Chondrocyte (in vitro differentiated cells): ENCODE measurements at regions not wholly inside any gene's neighbourhood (a gene's known extent, or its start where the extent isn't known, plus 50 kb on each side); places are given as distances from the start of the nearest gene placed in this dataset.

Experiments
- DNase-seq: peaks from one replicate; pipeline ENCODE4 v3.0.0; 2021; ENCODE audit warnings: mixed read lengths, low spot score
- H3K27ac Mint-ChIP-seq: one replicate; pipeline ENCODE4 v1.8.0; 2021; ENCODE audit warnings: mild to moderate bottlenecking, moderate library complexity, mixed read lengths; ENCODE audit not compliant: unreplicated experiment
- H3K27me3 Mint-ChIP-seq: 2 replicates; pipeline ENCODE4 v1.8.0; 2021; ENCODE audit warnings: low read depth, mixed read lengths
- H3K36me3 Mint-ChIP-seq: 2 replicates; pipeline ENCODE4 v1.8.0; 2021; ENCODE audit warnings: low read depth, mixed read lengths
- H3K4me1 Mint-ChIP-seq: 2 replicates; pipeline ENCODE4 v1.8.0; 2021; ENCODE audit warnings: low read depth, mild to moderate bottlenecking, mixed read lengths
- H3K4me3 Mint-ChIP-seq: one replicate; pipeline ENCODE4 v1.8.0; 2021; ENCODE audit warnings: mild to moderate bottlenecking, moderate library complexity, mixed read lengths; ENCODE audit not compliant: unreplicated experiment
- H3K9me3 Mint-ChIP-seq: 2 replicates; pipeline ENCODE4 v1.8.0; 2021; ENCODE audit warnings: low read depth, mixed read lengths
- TF ChIP-seq, protein P1 (sequence below): fragments of 200-600 bp; sonication (generic); IDR thresholded peaks from 2 replicates; pipeline ENCODE4 v1.5.0; 2021; ENCODE audit warnings: antibody characterized with exemption, mild to moderate bottlenecking, moderate library complexity

DNA sequence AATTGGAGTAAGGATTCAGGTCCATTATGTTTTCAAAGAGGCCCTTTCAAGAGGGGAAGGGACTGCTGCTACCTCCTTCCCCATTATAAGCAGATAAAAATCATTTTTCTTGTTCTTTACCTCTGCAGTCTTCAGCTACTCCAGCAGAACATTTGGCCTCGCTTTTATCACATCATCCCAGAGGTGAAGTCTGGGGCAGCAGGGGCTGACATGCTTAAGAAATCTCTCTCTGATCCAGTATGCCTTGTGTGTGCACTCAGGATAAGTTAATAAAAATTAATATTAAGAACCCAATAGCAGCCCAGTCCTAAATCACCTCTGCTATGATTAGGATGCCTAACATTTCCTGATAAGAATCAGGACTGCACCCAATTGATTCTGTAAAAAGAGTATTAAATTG lies 306.9 kb upstream of the NREP start:
- Mint-ChIP-seq H3K27me3 (no peaks in the 10 kb centered on the region), H3K4me3 (no peak overlapping the region), H3K27ac (no peak overlapping the region), H3K9me3 (no peaks in the 10 kb centered on the region), H3K4me1 (peaks cover 8% of the 10 kb centered on the region), H3K36me3 (no peaks in the 10 kb centered on the region)
- DNase-seq = no peak
- TF ChIP-seq, protein P1, sequence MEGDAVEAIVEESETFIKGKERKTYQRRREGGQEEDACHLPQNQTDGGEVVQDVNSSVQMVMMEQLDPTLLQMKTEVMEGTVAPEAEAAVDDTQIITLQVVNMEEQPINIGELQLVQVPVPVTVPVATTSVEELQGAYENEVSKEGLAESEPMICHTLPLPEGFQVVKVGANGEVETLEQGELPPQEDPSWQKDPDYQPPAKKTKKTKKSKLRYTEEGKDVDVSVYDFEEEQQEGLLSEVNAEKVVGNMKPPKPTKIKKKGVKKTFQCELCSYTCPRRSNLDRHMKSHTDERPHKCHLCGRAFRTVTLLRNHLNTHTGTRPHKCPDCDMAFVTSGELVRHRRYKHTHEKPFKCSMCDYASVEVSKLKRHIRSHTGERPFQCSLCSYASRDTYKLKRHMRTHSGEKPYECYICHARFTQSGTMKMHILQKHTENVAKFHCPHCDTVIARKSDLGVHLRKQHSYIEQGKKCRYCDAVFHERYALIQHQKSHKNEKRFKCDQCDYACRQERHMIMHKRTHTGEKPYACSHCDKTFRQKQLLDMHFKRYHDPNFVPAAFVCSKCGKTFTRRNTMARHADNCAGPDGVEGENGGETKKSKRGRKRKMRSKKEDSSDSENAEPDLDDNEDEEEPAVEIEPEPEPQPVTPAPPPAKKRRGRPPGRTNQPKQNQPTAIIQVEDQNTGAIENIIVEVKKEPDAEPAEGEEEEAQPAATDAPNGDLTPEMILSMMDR = no peak

DNA sequence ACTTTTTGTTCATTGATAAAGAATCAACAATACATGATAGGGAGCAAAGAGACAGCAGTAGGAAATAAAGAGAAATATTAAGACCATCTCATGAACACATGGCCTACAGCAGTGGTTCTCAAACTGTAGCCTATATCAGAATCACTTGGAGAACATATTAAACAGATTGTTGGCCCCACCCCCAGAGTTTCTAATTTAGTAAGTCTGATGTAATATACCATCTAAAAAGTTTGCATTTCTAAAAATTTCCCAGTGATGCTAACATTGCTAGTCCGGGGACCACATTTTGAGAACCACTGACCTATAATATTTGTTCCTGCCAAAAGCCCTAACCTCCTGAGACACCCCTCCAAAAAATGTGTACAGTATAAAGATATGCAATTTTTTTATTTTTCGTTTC lies 306.2 kb upstream of the NREP start:
- H3K36me3 Mint-ChIP-seq = no peaks in the 10 kb centered on the region
- peaks cover 8% of the 10 kb centered on the region for H3K4me1 Mint-ChIP-seq
- TF ChIP-seq, protein P1 = no peak
- H3K9me3 Mint-ChIP-seq = no peaks in the 10 kb centered on the region
- H3K27ac Mint-ChIP-seq = no peak overlapping the region
- H3K4me3 Mint-ChIP-seq = no peak overlapping the region
- H3K27me3 Mint-ChIP-seq = no peaks in the 10 kb centered on the region
- no peak for DNase-seq

DNA sequence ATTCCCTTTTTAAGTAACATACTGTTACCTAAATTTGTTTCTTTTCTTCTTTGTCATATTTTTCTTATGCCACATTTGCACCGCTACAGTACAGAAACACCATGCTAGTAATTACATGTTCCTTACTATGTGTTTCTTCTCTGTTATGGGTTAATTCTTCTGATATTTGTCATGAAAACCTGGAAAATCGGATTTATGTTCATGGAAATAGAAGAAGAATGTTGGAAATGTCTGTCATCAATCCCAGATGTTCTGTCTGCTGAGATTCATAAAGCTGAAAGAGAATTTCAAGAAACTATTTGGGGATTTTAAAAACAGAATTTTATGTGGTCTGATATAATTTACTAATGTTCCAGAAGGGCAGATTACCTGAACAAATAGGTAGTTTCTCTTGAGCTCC lies 305.2 kb upstream of the NREP start:
- TF ChIP-seq, protein P1 = no peak
- Mint-ChIP-seq H3K27ac (no peak overlapping the region), H3K36me3 (no peaks in the 10 kb centered on the region), H3K9me3 (peaks cover 5% of the 10 kb centered on the region), H3K4me3 (no peak overlapping the region), H3K4me1 (peaks cover 8% of the 10 kb centered on the region), H3K27me3 (no peaks in the 10 kb centered on the region)
- no peak for DNase-seq

DNA sequence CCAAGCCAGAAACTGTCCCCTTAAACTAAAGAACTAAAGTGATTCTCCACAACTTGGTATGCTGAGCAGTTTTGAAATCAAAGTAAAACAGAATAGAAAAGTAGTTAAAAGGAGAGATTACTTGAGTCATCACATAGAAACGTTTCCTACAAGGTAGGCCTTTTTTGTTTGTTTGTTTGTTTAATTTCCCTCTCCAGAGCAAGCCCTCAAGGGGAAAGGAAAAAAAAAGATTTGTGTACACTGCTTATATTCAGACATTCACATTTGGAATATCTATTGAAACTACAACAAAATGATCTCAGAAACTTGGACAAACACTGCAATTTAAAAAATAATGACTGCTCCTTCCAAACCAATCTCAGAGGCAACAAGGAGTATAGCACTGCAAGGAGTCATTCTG lies 304.7 kb upstream of the NREP start:
- TF ChIP-seq, protein P1 = no peak
- Mint-ChIP-seq H3K4me1 (peaks cover 8% of the 10 kb centered on the region), H3K27me3 (no peaks in the 10 kb centered on the region), H3K36me3 (no peaks in the 10 kb centered on the region), H3K4me3 (no peak overlapping the region), H3K27ac (no peak overlapping the region), H3K9me3 (peaks cover 6% of the 10 kb centered on the region)
- DNase-seq = no peak

DNA sequence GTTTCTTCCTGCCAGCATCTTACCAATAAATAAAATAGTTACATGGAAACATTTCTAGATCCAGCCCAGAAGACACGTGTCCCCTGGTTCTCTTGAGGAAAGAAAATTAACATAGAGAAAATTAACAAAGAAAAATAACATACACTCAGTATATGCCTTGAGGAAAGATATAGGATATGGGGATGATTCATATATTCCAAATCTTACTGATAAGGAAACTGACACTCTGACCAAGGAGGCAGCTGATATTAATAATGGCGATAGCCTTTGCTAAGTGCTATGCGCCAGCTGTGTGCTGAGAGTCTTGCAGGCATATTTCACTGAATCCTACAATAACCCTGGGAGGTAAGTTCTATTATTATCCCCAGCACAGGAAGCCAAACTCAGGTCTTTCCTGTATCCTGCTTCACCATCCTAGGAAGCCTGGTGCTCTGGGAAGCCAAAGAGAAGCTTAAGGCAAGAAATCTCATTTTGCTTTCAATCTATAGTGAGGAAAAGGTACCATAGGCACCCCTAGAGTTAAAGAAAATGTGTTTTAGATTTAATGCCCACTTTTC lies 302.7 kb upstream of the NREP start:
- Mint-ChIP-seq H3K36me3 (peaks cover 6% of the 10 kb centered on the region), H3K4me1 (peaks cover 8% of the 10 kb centered on the region), H3K27ac (no peak overlapping the region), H3K9me3 (peaks cover 18% of the 10 kb centered on the region), H3K4me3 (no peak overlapping the region), H3K27me3 (no peaks in the 10 kb centered on the region)
- DNase-seq = no peak
- TF ChIP-seq, protein P1 = no peak
